AG04449 (cell line): ENCODE measurements at regions not wholly inside any gene's neighbourhood (a gene's known extent, or its start where the extent isn't known, plus 50 kb on each side); places are given as distances from the start of the nearest gene placed in this dataset.

ENCODE experiments used
- CTCF ChIA-PET: fragments of 350-600 bp; formaldehyde crosslinking; extraction: SDS; loops from one replicate; lab custom pipeline; 2021; ENCODE audit warnings: antibody characterized with exemption; lab: Yijun Ruan, JAX
- POLR2A ChIA-PET: fragments of 400-600, 350-600 bp; formaldehyde crosslinking; extraction: SDS; loops from one replicate; lab custom pipeline; 2020; ENCODE audit warnings: antibody characterized with exemption, inconsistent platforms; lab: Yijun Ruan, JAX
- DNase-seq: peaks from one replicate; pipeline ENCODE4 v3.0.0-alpha.2; 2010; ENCODE audit warnings: low read depth, low spot score
- H3K4me3 ChIP-seq: 2 replicates; pipeline ENCODE4 v1.5.1; 2011; ENCODE audit warnings: low read depth, mild to moderate bottlenecking, control low read depth, low read length
- CTCF ChIP-seq: IDR thresholded peaks from one replicate; pipeline ENCODE4 v1.5.1; 2011; ENCODE audit warnings: mild to moderate bottlenecking, moderate library complexity, low read length, control low read depth, inconsistent platforms; ENCODE audit not compliant: insufficient read depth; ENCODE audit errors: missing control alignments

- no peak overlapping the region for H3K4me3 ChIP-seq
- ChIA-PET POLR2A (no interaction called here), CTCF (no interaction called here)
- no peak for TF ChIP-seq CTCF
- no peak for DNase-seq
These were observed 213.3 kb downstream of the GABRG1 start for GRCh38 chr4:45910511-45910910.

GRCh38 chr4:45897946-45898585 lies 225.8 kb downstream of the GABRG1 start:
- no peak overlapping the region for H3K4me3 ChIP-seq
- ChIA-PET POLR2A (no interaction called here), CTCF (no interaction called here)
- DNase-seq: no peak
- TF ChIP-seq CTCF: no peak

GRCh38 chr4:45883421-45883820 lies 240.4 kb downstream of the GABRG1 start:
- ChIA-PET CTCF (no interaction called here), POLR2A (no interaction called here)
- no peak overlapping the region for H3K4me3 ChIP-seq
- no peak for DNase-seq
- TF ChIP-seq CTCF: no peak

GRCh38 chr4:45876235-45876890 lies 247.5 kb downstream of the GABRG1 start:
- CTCF ChIA-PET: no interaction called here
- no peak overlapping the region for H3K4me3 ChIP-seq
- POLR2A ChIA-PET: no interaction called here
- DNase-seq: no peak
- TF ChIP-seq CTCF: no peak

GRCh38 chr4:45869184-45869583 lies 254.7 kb downstream of the GABRG1 start:
- POLR2A ChIA-PET: no interaction called here

GRCh38 chr4:45865781-45866180 lies 258.1 kb downstream of the GABRG1 start:
- POLR2A ChIA-PET: no interaction called here
- DNase-seq: no peak
- no peak for TF ChIP-seq CTCF
- H3K4me3 ChIP-seq: no peak overlapping the region
- CTCF ChIA-PET: no interaction called here

More at GRCh38 chr4:45869184-45869583, 254.7 kb downstream of the GABRG1 start:
- no peak for DNase-seq
- CTCF ChIA-PET: no interaction called here
- no peak for TF ChIP-seq CTCF
- no peak overlapping the region for H3K4me3 ChIP-seq
